ENCODE measurements at regions not wholly inside any gene's neighbourhood (a gene's known extent, or its start where the extent isn't known, plus 50 kb on each side); places are given as distances from the start of the nearest gene placed in this dataset.

- Histone ChIP-seq H3K36me3 (ENCODE audit: insufficient read depth, low read length) (no peaks in the 10 kb centered on the region), H3K4me2 (ENCODE audit: low read length) (no peak overlapping the region), H3K79me2 (ENCODE audit: insufficient read depth, low read length) (no peaks in the 10 kb centered on the region), H3K9me2 (ENCODE audit: low read depth, low read length) (no peaks in the 10 kb centered on the region), H3K4me1 (ENCODE audit: insufficient read depth, low read length, severe bottlenecking) (no peaks in the 10 kb centered on the region), H2AFZ (ENCODE audit: low read length) (no peak overlapping the region), H3K4me3 (ENCODE audit: low read depth, low read length, poor library complexity, severe bottlenecking) (no peak overlapping the region), H3K9ac (ENCODE audit: low read length) (no peak overlapping the region), H3K27me3 (ENCODE audit: insufficient read depth, low read length) (no peaks in the 10 kb centered on the region), H3K9me3 (ENCODE audit: low read length) (no peaks in the 10 kb centered on the region), H4K20me1 (ENCODE audit: insufficient read depth, low read length) (no peaks in the 10 kb centered on the region), H3F3A (ENCODE audit: insufficient read depth, low read length) (no peaks in the 10 kb centered on the region), H3K27ac (ENCODE audit: low read depth, low read length, poor library complexity, severe bottlenecking) (no peak overlapping the region)
- no peak for TF ChIP-seq EZH2 (IDR thresholded peaks at IDR 0.05; ENCODE audit: borderline replicate concordance, low read length)
These were observed 584.3 kb upstream of the TUSC1 start for GRCh38 chr9:26262421-26263107.

- H3K79me2 ChIP-seq (ENCODE audit: insufficient read depth, low read length): no peaks in the 10 kb centered on the region
- no peaks in the 10 kb centered on the region for H3K9me2 ChIP-seq (ENCODE audit: low read depth, low read length)
- no peaks in the 10 kb centered on the region for H3F3A ChIP-seq (ENCODE audit: insufficient read depth, low read length)
- H3K36me3 ChIP-seq (ENCODE audit: insufficient read depth, low read length): no peaks in the 10 kb centered on the region
- no peak overlapping the region for H3K27ac ChIP-seq (ENCODE audit: low read depth, low read length, poor library complexity, severe bottlenecking)
- no peaks in the 10 kb centered on the region for H3K27me3 ChIP-seq (ENCODE audit: insufficient read depth, low read length)
- no peaks in the 10 kb centered on the region for H3K9me3 ChIP-seq (ENCODE audit: low read length)
- H3K4me3 ChIP-seq (ENCODE audit: low read depth, low read length, poor library complexity, severe bottlenecking): no peak overlapping the region
- H3K4me2 ChIP-seq (ENCODE audit: low read length): no peak overlapping the region
- no peak overlapping the region for H3K9ac ChIP-seq (ENCODE audit: low read length)
- H3K4me1 ChIP-seq (ENCODE audit: insufficient read depth, low read length, severe bottlenecking): no peaks in the 10 kb centered on the region
- H2AFZ ChIP-seq (ENCODE audit: low read length): no peak overlapping the region
- no peaks in the 10 kb centered on the region for H4K20me1 ChIP-seq (ENCODE audit: insufficient read depth, low read length)
- no peak for TF ChIP-seq CTCF (IDR thresholded peaks at IDR 0.05; ENCODE audit: low read length)
These were observed 583.5 kb upstream of the TUSC1 start for GRCh38 chr9:26261503-26262330.

GRCh38 chr9:26260238-26260637, 582.0 kb upstream of the TUSC1 start:
- Histone ChIP-seq H3K4me3 (ENCODE audit: low read depth, low read length, poor library complexity, severe bottlenecking) (no peak overlapping the region), H3K4me2 (ENCODE audit: low read length) (no peak overlapping the region)

More at GRCh38 chr9:26260238-26260637, 582.0 kb upstream of the TUSC1 start:
- H3K27me3 ChIP-seq (ENCODE audit: insufficient read depth, low read length): no peaks in the 10 kb centered on the region
- no peaks in the 10 kb centered on the region for H4K20me1 ChIP-seq (ENCODE audit: insufficient read depth, low read length)
- H3K36me3 ChIP-seq (ENCODE audit: insufficient read depth, low read length): no peaks in the 10 kb centered on the region
- H3K79me2 ChIP-seq (ENCODE audit: insufficient read depth, low read length): no peaks in the 10 kb centered on the region
- H3K9me2 ChIP-seq (ENCODE audit: low read depth, low read length): no peaks in the 10 kb centered on the region
- H3K9ac ChIP-seq (ENCODE audit: low read length): no peak overlapping the region
- H3K9me3 ChIP-seq (ENCODE audit: low read length): no peaks in the 10 kb centered on the region
- no peak overlapping the region for H2AFZ ChIP-seq (ENCODE audit: low read length)
- TF ChIP-seq CTCF (IDR thresholded peaks at IDR 0.05; ENCODE audit: low read length): no peak
- TF ChIP-seq EZH2 (IDR thresholded peaks at IDR 0.05; ENCODE audit: borderline replicate concordance, low read length): no peak
- H3K4me1 ChIP-seq (ENCODE audit: insufficient read depth, low read length, severe bottlenecking): no peaks in the 10 kb centered on the region
- no peaks in the 10 kb centered on the region for H3F3A ChIP-seq (ENCODE audit: insufficient read depth, low read length)
- H3K27ac ChIP-seq (ENCODE audit: low read depth, low read length, poor library complexity, severe bottlenecking): no peak overlapping the region
